H1 (cell line): ENCODE measurements at regions not wholly inside any gene's neighbourhood (a gene's known extent, or its start where the extent isn't known, plus 50 kb on each side); places are given as distances from the start of the nearest gene placed in this dataset.

ENCODE experiments used
- CTCF ChIA-PET: fragments of 300-600 bp; sonication (Branson Sonifier 250); formaldehyde crosslinking; loops from one replicate; lab custom pipeline; 2021; ENCODE audit not compliant: partially characterized antibody; lab: Charles Lee
- POLR2A ChIA-PET: fragments of 300-600 bp; sonication (Branson Sonifier 250); formaldehyde crosslinking; loops from one replicate; lab custom pipeline; 2021; ENCODE audit warnings: inconsistent platforms; ENCODE audit not compliant: partially characterized antibody; lab: Charles Lee
- DNase-seq, 2 experiments: peaks; one replicate each; pipeline versions ENCODE4 v3.0.0 to v3.0.0-alpha.2; 2010 to 2022; ENCODE audit warnings: low spot score in 2 of 2, low read depth in 1 of 2, mixed read lengths in 1 of 2
- FAIRE-seq: peaks from 2 replicates; lab custom pipeline; 2011; peaks lifted over from hg19 to GRCh38; lab: Jason Lieb, UNC
- H2AFZ ChIP-seq: 2 replicates; pipeline ENCODE4 v1.8.1; 2012; ENCODE audit warnings: low read length, inconsistent platforms
- H2AK5ac ChIP-seq: 2 replicates; pipeline ENCODE4 v1.6.1; 2013; ENCODE audit warnings: low read depth, low read length
- H2BK120ac ChIP-seq: replicated peaks from 2 replicates; pipeline ENCODE3; 2013; ENCODE audit warnings: low read depth, low read length, inconsistent platforms
- H2BK12ac ChIP-seq: 2 replicates; pipeline ENCODE4 v1.6.1; 2013; ENCODE audit warnings: low read depth, low read length
- H2BK15ac ChIP-seq: 2 replicates; pipeline ENCODE4 v1.6.1; 2013; ENCODE audit warnings: low read length
- H2BK20ac ChIP-seq: 2 replicates; pipeline ENCODE4 v1.6.1; 2013; ENCODE audit warnings: low read length
- H2BK5ac ChIP-seq: 2 replicates; pipeline ENCODE4 v1.6.1; 2013; ENCODE audit warnings: low read depth, low read length
- H3K14ac ChIP-seq: 2 replicates; pipeline ENCODE4 v1.6.1; 2013; ENCODE audit warnings: inconsistent platforms; ENCODE audit not compliant: insufficient read length
- H3K18ac ChIP-seq: 2 replicates; pipeline ENCODE4 v1.6.1; 2013; ENCODE audit warnings: low read length; ENCODE audit errors: extremely low read depth
- H3K23ac ChIP-seq: 2 replicates; pipeline ENCODE4 v1.6.1; 2013; ENCODE audit warnings: inconsistent platforms; ENCODE audit not compliant: insufficient read length
- H3K23me2 ChIP-seq: 2 replicates; pipeline ENCODE4 v1.6.1; 2013; ENCODE audit warnings: low read depth, low read length
- H3K27ac ChIP-seq: 2 replicates; pipeline ENCODE4 v1.6.1; 2011; ENCODE audit warnings: low read depth, low read length, inconsistent platforms
- H3K27me3 ChIP-seq, 4 experiments: replicated peaks in 1 of 4; 1 replicate in 1 of 4; 2 replicates in 3 of 4; pipeline versions ENCODE4 v1.6.1 to v1.8.1; 2011 to 2013; ENCODE audit warnings: low read length in 3 of 4, mild to moderate bottlenecking in 3 of 4, inconsistent platforms in 2 of 4, mixed read lengths in 2 of 4, moderate library complexity in 1 of 4; ENCODE audit not compliant: control insufficient read depth in 3 of 4, insufficient read depth in 3 of 4; ENCODE audit errors: extremely low read depth in 1 of 4
- H3K36me3 ChIP-seq, 4 experiments: 2 replicates each; pipeline versions ENCODE4 v1.6.1 to v1.8.1; 2011 to 2013; ENCODE audit warnings: mild to moderate bottlenecking in 4 of 4, low read length in 3 of 4, moderate library complexity in 2 of 4, control low read depth in 1 of 4, inconsistent platforms in 1 of 4; ENCODE audit not compliant: insufficient read depth in 4 of 4, control insufficient read depth in 2 of 4
- H3K4ac ChIP-seq: replicated peaks from 2 replicates; pipeline ENCODE3; 2013; ENCODE audit warnings: low read length, low read depth, mixed read lengths, inconsistent platforms; ENCODE audit not compliant: insufficient read length
- H3K4me1 ChIP-seq, 4 experiments: replicated peaks in 1 of 4; 1 replicate in 1 of 4; 2 replicates in 3 of 4; pipeline versions ENCODE4 v1.6.1 to v1.8.1; 2011 to 2013; ENCODE audit warnings: low read length in 3 of 4, inconsistent platforms in 2 of 4, mixed read lengths in 1 of 4; ENCODE audit not compliant: insufficient read depth in 4 of 4, control insufficient read depth in 3 of 4
- H3K4me2 ChIP-seq, 2 experiments: 2 replicates each; pipeline versions ENCODE4 v1.6.1 to v1.8.1; 2011 to 2013; ENCODE audit warnings: low read depth in 2 of 2, low read length in 2 of 2, control low read depth in 1 of 2, inconsistent platforms in 1 of 2, mild to moderate bottlenecking in 1 of 2; ENCODE audit not compliant: insufficient read depth in 1 of 2
- H3K4me3 ChIP-seq, 4 experiments: fragments of 200-600, 300-600 bp in 1 of 4; sonication (generic), shearing (Covaris generic), sonication (Bioruptor Twin) in 1 of 4; 2 replicates each; pipeline versions ENCODE4 v1.5.1 to v1.8.1; 2011 to 2016; ENCODE audit warnings: low read length in 4 of 4, low read depth in 3 of 4, control low read depth in 2 of 4, inconsistent platforms in 2 of 4, mild to moderate bottlenecking in 2 of 4, mixed read lengths in 1 of 4, moderate library complexity in 1 of 4; ENCODE audit not compliant: insufficient read depth in 2 of 4; ENCODE audit errors: extremely low read depth in 1 of 4
- H3K56ac ChIP-seq: replicated peaks from 2 replicates; pipeline ENCODE3; 2013; ENCODE audit warnings: low read depth, mild to moderate bottlenecking, mixed read lengths, low read length, inconsistent platforms; ENCODE audit not compliant: insufficient read length
- H3K79me1 ChIP-seq: 2 replicates; pipeline ENCODE4 v1.6.1; 2013; ENCODE audit warnings: low read depth, low read length, control low read depth
- H3K79me2 ChIP-seq, 2 experiments: 2 replicates each; pipeline versions ENCODE4 v1.6.1 to v1.8.1; 2012 to 2013; ENCODE audit warnings: low read length in 2 of 2, mild to moderate bottlenecking in 2 of 2, inconsistent platforms in 1 of 2; ENCODE audit not compliant: insufficient read depth in 2 of 2, control insufficient read depth in 1 of 2
- H3K9ac ChIP-seq, 4 experiments: replicated peaks in 1 of 4; 1 replicate in 1 of 4; 2 replicates in 3 of 4; pipeline versions ENCODE4 v1.6.1 to v1.8.1; 2011 to 2013; ENCODE audit warnings: low read depth in 3 of 4, low read length in 3 of 4, control low read depth in 2 of 4, mild to moderate bottlenecking in 2 of 4, moderate library complexity in 2 of 4, inconsistent platforms in 1 of 4; ENCODE audit errors: extremely low read depth in 1 of 4
- H3K9me3 ChIP-seq, 2 experiments: 2 replicates each; pipeline versions ENCODE4 v1.6.1 to v1.8.1; 2012 to 2013; ENCODE audit warnings: mild to moderate bottlenecking in 2 of 2, moderate library complexity in 2 of 2, control low read depth in 1 of 2, inconsistent platforms in 1 of 2, low read depth in 1 of 2, low read length in 1 of 2, mixed read lengths in 1 of 2; ENCODE audit not compliant: insufficient read depth in 2 of 2
- H4K20me1 ChIP-seq, 2 experiments: replicated peaks in 1 of 2; 2 replicates each; pipeline versions ENCODE3 to v1.8.1; 2011 to 2013; ENCODE audit warnings: inconsistent platforms in 2 of 2, low read length in 2 of 2, mild to moderate bottlenecking in 1 of 2; ENCODE audit not compliant: insufficient read depth in 2 of 2, control insufficient read depth in 1 of 2
- H4K5ac ChIP-seq: 2 replicates; pipeline ENCODE4 v1.6.1; 2013; ENCODE audit warnings: low read length, low read depth, mixed read lengths, inconsistent platforms; ENCODE audit not compliant: insufficient read length
- H4K8ac ChIP-seq: 2 replicates; pipeline ENCODE4 v1.8.0; 2013; ENCODE audit warnings: mild to moderate bottlenecking, moderate library complexity, low read length, inconsistent platforms; ENCODE audit not compliant: insufficient read depth; ENCODE audit errors: extremely low read depth
- H4K91ac ChIP-seq: replicated peaks from 2 replicates; pipeline ENCODE3; 2013; ENCODE audit warnings: low read length, mixed read lengths, inconsistent platforms; ENCODE audit not compliant: insufficient read length
- EZH2 ChIP-seq: fragments of 200-600 bp; sonication (generic); IDR thresholded peaks from 2 replicates; pipeline ENCODE4 v1.7.1; 2012; ENCODE audit warnings: low read depth, mild to moderate bottlenecking, moderate library complexity, low read length, inconsistent platforms; ENCODE audit not compliant: severe bottlenecking

- H2BK20ac ChIP-seq: no peak overlapping the region
- H3K27ac ChIP-seq: no peak overlapping the region
Measured at GRCh38 chr12:97109441-97109840, 202.4 kb downstream of the NEDD1 start.

More at GRCh38 chr12:97109441-97109840, 202.4 kb downstream of the NEDD1 start:
- Histone ChIP-seq H3K9me3 (no peaks in the 10 kb centered on the region), H3K4me2 (no peak overlapping the region), H3K27me3 (no peaks in the 10 kb centered on the region), H3K79me1 (no peaks in the 10 kb centered on the region), H3K4me3 (no peak overlapping the region)
- CTCF ChIA-PET: no interaction called here
- no peak for FAIRE-seq
- no peak for TF ChIP-seq EZH2
- TF ChIP-seq, all 59 proteins: peak for 0
- Histone ChIP-seq H4K91ac (no peak overlapping the region), H4K5ac (no peak overlapping the region), H4K20me1 (no peaks in the 10 kb centered on the region), H3K4ac (no peak overlapping the region), H3K23me2 (no peaks in the 10 kb centered on the region), H2AK5ac (no peak overlapping the region), H2AFZ (no peak overlapping the region), H3K14ac (no peak overlapping the region), H2BK120ac (no peak overlapping the region), H3K23ac (no peak overlapping the region), H2BK15ac (no peak overlapping the region), H2BK12ac (no peak overlapping the region), H3K18ac (no peak overlapping the region), H3K9ac (no peak overlapping the region), H3K56ac (no peak overlapping the region), H2BK5ac (no peak overlapping the region), H3K79me2 (no peaks in the 10 kb centered on the region), H3K36me3 (no peaks in the 10 kb centered on the region), H4K8ac (no peak overlapping the region), H3K4me1 (no peaks in the 10 kb centered on the region)
- no peak for DNase-seq
- POLR2A ChIA-PET: no interaction called here
